IMR-90 (cell line): ENCODE measurements at regions not wholly inside any gene's neighbourhood (a gene's known extent, or its start where the extent isn't known, plus 50 kb on each side); places are given as distances from the start of the nearest gene placed in this dataset.

ENCODE experiments used
- FOS ChIP-seq: fragments of 150-350 bp; IDR thresholded peaks from 2 replicates; pipeline ENCODE4 v1.6.1; 2016; ENCODE audit warnings: low read depth, low read length
- POLR2A ChIP-seq: IDR thresholded peaks from 2 replicates; pipeline ENCODE4 v1.6.1; 2012; ENCODE audit warnings: mild to moderate bottlenecking, low read depth, low read length
- RAD21 ChIP-seq: IDR thresholded peaks from 2 replicates; pipeline ENCODE4 v1.6.1; 2012; ENCODE audit warnings: low read length, improper control_type of control experiment
- RFX5 ChIP-seq: IDR thresholded peaks from 2 replicates; pipeline ENCODE4 v1.8.0; 2012; ENCODE audit warnings: low read depth, mild to moderate bottlenecking, low read length, moderate library complexity
- TF ChIP-seq, protein P1 (sequence below): conservative IDR thresholded peaks from 2 replicates; pipeline ENCODE4 v1.5.1; 2012; ENCODE audit warnings: mild to moderate bottlenecking, low read depth, low read length, improper control_type of control experiment
- TF ChIP-seq, protein P2 (sequence below): fragments of 150-350 bp; IDR thresholded peaks from 2 replicates; pipeline ENCODE4 v1.6.1; 2017; ENCODE audit warnings: mild to moderate bottlenecking, antibody characterized with exemption, low read length, low read depth

DNA sequence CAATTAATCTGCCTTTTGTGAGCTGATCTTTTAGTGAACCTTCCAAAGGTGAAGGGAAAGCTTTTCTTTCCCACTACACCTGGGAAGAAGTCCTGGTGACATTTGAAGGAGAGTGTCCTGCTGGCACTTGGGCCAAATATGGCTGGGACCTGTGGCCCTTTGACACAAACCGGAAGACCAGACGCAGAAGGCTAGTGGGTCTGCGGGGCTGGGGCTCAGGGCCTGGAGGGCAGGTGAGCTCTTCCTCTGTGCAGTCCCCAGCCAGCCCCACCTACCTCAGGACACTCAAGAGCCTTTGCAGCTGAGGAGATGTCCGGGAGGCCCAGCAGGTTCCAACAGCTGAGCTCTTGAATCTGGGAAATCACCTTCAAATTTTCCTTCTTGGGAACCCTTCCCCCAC lies 138.0 kb upstream of the THY1 start:
- TF ChIP-seq, protein P1, sequence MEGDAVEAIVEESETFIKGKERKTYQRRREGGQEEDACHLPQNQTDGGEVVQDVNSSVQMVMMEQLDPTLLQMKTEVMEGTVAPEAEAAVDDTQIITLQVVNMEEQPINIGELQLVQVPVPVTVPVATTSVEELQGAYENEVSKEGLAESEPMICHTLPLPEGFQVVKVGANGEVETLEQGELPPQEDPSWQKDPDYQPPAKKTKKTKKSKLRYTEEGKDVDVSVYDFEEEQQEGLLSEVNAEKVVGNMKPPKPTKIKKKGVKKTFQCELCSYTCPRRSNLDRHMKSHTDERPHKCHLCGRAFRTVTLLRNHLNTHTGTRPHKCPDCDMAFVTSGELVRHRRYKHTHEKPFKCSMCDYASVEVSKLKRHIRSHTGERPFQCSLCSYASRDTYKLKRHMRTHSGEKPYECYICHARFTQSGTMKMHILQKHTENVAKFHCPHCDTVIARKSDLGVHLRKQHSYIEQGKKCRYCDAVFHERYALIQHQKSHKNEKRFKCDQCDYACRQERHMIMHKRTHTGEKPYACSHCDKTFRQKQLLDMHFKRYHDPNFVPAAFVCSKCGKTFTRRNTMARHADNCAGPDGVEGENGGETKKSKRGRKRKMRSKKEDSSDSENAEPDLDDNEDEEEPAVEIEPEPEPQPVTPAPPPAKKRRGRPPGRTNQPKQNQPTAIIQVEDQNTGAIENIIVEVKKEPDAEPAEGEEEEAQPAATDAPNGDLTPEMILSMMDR, result no peak
- TF ChIP-seq RAD21 (no peak), POLR2A (no peak), RFX5 (no peak), FOS (no peak)
- TF ChIP-seq, protein P2, sequence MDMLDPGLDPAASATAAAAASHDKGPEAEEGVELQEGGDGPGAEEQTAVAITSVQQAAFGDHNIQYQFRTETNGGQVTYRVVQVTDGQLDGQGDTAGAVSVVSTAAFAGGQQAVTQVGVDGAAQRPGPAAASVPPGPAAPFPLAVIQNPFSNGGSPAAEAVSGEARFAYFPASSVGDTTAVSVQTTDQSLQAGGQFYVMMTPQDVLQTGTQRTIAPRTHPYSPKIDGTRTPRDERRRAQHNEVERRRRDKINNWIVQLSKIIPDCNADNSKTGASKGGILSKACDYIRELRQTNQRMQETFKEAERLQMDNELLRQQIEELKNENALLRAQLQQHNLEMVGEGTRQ, result no peak
